Ovary (tissue), 3 donors: ENCODE measurements at regions not wholly inside any gene's neighbourhood (a gene's known extent, or its start where the extent isn't known, plus 50 kb on each side); places are given as distances from the start of the nearest gene placed in this dataset.

ENCODE experiments used
- EP300 ChIP-seq: sonication (generic); formaldehyde crosslinking; IDR thresholded peaks from one replicate; pipeline ENCODE4 v1.6.1; 2017; ENCODE audit warnings: antibody characterized with exemption
- POLR2A ChIP-seq: fragments of 450-650 bp; IDR thresholded peaks from one replicate; pipeline ENCODE4 v1.6.1; 2017; ENCODE audit warnings: antibody characterized with exemption, mild to moderate bottlenecking, moderate library complexity
- TF ChIP-seq, protein P1 (sequence below), 3 donors: fragments of 450-650 bp in 2 of 3; fragments of 200-600 bp in 1 of 3; IDR thresholded peaks; one replicate each; pipeline versions ENCODE4 v1.5.1 to v1.8.0; 2016 to 2022; ENCODE audit warnings: antibody characterized with exemption in 3 of 3, mild to moderate bottlenecking in 1 of 3
- donor health status: DM: no; HTN: no; CAD: no.

DNA sequence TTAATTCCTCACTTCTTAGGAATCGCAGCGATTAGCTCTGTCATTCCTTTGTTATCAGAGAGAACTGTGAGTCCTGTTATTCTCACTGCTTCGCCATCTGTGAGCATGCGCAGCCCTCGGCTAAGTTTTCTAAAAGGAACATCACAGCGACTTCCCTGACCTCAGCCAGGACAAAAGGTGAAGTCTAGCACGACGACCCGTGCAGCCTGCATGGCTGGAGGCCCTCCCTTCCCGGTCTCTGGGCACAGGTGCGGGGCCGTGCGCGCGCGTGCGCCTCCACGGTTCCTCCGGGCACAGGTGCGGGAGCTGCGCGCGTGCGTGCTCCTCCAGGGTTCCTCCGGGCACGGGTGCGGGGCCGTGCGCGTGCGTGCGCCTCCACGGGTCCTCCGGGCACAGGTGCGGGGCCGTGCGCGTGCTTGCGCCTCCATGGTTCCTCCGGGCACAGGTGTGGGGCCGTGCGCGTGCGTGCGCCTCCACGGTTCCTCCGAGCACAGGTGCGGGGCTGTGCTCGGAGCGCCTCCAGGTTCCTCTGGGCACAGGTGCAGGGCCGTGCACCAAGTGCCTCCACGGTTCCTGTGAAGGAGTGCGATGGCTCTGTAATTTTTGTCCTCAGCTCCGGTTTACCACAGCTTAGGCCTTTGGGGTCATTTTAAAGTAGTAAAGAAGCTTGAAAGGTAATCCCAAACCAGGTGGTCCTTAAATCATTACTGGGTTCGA, 212.3 kb downstream of the ERMARD start:
- TF ChIP-seq, protein P1, sequence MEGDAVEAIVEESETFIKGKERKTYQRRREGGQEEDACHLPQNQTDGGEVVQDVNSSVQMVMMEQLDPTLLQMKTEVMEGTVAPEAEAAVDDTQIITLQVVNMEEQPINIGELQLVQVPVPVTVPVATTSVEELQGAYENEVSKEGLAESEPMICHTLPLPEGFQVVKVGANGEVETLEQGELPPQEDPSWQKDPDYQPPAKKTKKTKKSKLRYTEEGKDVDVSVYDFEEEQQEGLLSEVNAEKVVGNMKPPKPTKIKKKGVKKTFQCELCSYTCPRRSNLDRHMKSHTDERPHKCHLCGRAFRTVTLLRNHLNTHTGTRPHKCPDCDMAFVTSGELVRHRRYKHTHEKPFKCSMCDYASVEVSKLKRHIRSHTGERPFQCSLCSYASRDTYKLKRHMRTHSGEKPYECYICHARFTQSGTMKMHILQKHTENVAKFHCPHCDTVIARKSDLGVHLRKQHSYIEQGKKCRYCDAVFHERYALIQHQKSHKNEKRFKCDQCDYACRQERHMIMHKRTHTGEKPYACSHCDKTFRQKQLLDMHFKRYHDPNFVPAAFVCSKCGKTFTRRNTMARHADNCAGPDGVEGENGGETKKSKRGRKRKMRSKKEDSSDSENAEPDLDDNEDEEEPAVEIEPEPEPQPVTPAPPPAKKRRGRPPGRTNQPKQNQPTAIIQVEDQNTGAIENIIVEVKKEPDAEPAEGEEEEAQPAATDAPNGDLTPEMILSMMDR (IDR thresholded peaks at IDR 0.05): no peak
- TF ChIP-seq POLR2A (no peak), EP300 (no peak)
